ENCODE measurements at regions not wholly inside any gene's neighbourhood (a gene's known extent, or its start where the extent isn't known, plus 50 kb on each side); places are given as distances from the start of the nearest gene placed in this dataset.
"Not testable (repeated sequence)": the region's sequence is repeated elsewhere in the genome, so short reads cannot be mapped to it uniquely, and the experiment has no call there.

DNA sequence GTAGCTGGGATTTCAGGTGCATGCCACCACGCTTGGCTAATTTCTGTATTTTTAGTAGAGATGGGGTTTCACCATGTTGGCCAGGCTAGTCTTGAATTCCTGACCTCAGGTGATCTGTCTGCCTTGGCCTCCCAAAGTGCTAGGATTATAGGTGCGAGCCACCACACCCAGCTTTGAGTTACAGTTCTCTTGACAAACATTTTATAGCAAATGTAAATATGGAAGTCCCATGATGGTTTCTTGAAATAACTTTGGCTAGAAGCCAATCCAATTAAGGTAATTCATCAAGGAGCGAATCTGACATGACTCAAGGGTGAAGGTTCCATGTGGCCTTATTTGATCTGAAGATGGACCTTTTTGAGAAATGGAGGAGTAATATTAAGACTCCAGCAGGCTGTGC, 76.2 kb upstream of the RFLNA start:
- DNase-seq (ENCODE audit: low read depth in 2 of 2): not testable (repeated sequence)

DNA sequence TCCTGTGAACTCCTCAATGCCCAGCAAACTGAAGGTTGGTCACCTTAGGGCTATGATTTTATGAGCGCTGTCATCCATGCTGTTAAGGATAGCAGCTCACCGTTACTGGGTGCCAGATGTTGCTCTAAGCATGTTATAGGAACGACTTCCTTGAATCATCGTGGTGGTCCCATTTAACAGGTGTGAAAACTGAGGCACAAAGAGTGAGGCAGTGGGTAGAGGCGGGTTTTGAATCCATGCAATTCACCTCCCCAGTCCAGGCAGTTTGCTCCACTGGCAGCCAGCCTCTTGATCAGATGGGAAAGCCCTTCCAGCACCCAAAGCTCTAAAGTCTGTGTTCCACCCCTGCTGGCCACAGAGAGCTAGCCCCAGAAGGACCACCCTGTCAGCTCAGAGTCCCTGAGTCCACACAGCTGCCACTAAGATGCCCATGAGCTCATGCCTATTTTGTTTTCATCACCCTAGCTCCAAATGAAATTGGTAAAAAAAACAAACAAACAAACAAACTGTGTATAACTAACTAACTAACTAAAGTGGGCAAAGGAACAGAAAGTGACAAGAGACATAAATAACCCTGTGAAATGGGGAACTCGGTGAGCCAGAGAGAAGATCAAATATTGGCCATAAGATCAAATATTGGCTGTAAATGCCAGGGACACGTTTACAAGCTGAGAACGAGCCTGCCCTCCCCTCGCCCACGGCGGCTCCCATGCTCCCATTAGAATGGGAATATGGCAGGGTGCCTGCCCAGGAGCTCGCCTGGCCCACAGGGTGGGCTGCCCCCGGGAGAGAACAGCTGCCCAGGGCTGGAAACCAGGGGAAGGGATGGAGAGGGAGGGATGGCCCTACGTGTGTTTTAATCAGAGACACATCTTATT, 72.3 kb upstream of the RFLNA start:
- no peak for DNase-seq (ENCODE audit: low read depth in 2 of 2)

DNA sequence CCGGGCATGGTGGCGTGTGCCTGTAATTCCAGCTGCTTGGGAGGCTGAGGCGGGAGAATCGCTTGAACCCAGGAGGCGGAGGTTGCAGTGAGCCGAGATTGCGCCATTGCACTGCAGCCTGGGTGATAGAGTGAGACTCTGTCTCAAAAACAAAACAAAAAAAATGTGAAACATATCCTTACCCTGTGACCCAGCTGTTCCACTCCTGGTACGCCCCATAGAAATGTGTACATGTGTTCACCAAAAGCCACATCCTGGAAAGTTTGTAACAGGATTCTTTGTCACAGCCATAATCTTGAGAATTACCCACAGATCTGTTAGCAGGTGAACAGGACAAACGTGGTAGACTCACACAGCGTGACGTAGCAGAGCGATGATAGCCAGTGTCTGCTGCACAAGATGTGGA, 71.2 kb upstream of the RFLNA start:
- DNase-seq (ENCODE audit: low read depth in 2 of 2): peak; percentile 26 to 41

DNA sequence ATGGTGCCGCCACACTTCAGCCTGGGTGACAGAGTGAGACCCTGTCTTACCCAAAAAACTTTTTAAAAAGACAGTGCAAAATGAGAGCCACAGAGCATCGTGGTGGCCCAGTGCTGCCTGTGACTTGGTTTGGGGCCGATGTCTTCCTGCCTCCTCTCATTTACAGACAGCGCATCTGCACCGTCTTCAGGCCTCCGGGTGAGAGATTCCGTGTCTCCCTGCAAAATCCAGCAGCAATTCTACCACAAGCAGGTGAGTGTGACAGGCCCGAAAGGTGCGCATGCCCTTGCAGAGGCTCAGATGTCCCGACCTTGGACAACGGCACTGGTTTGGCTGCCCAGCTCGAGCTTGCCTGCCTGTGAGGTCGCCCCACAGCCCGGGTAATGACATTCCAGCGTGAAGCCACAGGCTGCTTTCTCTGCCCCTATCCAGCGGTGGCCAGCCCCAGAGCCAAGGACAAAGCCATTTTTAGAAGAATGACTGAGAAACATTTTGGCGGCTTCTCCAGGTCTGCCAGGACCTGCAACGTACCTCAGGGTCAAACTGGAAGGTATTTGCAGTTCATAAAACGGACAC, 70.3 kb upstream of the RFLNA start:
- no peak for DNase-seq (ENCODE audit: low read depth in 2 of 2)

DNA sequence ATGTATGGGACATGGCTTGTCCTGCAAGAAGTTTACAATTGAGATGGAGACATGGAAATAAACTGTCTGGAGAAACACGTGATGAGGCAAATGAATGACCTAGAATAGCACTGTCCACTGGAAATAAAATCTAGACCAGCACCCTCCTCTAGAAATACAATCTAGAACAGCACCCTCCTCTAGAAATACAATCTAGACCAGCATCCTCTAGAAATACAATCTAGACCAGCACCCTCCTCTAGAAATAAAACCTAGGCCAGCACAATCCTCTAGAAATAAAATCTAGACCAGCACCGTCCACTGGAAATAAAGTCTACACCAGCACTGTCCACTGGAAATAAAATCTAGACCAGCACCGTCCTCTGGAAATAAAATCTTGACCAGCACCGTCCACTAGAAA, 69.2 kb upstream of the RFLNA start:
- no peak for DNase-seq (ENCODE audit: low read depth in 2 of 2)

DNA sequence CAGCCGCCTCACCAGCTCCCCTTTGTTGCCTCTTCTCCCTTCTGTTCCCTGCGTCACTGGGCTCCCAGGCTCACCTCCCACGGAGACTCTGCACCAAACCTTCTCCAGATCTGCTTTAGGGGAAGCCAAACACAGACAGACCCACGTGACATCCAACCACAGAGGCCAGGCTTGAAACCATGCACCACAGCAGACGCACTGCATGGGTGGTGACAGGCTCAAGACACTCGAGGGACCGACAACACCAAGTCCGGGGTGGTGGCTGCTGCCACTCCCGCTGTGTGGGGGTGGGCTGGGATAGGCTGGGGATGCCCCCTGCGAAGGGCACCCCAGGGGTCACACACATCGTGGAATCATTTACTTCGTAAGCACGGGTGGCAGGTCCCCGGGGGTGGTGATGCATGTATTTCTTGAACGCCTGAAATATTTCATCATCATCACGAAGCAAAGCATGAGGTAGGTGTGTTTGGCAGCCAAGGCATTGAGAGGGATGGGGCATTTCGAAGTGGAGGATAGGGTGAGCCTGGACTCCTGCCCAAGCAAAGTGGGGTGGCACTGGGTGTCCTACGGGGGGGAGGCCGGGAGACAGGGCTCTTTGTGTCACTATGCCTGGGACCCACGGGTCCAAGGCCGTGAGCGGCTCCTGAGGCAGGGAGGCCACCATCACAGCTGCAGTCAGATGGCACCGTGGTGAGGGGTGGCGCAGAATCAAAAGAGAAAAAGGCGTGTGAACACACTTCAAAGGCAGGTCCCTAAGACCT, 66.8 kb upstream of the RFLNA start:
- DNase-seq (ENCODE audit: low read depth in 2 of 2): no peak

DNA sequence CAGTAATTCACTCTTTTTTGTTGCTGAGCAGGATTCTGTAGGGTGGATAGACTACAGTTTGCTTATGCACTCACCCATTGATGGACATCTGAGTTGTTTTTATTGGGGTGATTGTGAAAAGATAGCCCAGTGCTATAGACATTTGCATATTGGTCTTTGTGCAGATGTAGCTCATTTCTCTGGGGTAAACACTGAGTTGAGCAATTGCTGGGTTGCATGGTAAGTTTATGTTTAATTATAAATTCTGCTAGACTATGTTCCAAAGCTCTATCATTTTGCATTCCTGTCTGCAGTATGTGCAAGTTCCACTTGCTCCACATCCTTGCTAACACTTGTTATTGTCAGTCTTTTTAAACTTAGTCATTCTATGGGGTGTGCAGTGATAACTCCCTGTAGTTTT, 65.4 kb upstream of the RFLNA start:
- DNase-seq (ENCODE audit: low read depth in 2 of 2): no peak

DNA sequence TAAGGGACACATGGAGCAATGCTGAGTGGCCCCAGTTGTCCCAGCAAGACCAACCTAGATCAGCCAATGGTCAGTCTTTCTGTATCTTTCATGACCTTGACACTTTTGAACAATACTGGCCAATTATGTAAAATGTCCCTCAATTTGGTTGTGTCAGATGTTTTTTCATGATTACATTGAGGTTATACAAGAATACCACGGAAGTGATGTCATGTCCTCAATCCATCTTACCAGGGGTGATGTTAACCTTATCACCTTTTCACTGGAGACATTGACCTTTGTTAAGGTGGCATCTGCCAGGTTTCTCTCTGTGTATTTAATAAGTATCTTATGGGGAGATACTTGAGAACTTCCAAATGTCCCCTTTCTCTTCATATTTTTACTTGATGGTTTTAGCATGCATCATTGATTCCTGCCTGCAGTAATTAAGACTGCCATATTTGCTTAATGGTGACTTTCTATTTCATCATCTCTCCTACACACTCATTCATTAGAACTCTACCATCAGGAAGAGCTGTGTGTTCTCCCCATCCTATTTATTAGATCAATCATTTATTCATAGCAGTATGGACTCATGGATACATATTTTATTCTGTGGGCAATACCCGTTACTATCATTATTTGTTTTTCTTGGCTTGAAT, 64.7 kb upstream of the RFLNA start:
- DNase-seq (ENCODE audit: low read depth in 2 of 2): no peak

DNA sequence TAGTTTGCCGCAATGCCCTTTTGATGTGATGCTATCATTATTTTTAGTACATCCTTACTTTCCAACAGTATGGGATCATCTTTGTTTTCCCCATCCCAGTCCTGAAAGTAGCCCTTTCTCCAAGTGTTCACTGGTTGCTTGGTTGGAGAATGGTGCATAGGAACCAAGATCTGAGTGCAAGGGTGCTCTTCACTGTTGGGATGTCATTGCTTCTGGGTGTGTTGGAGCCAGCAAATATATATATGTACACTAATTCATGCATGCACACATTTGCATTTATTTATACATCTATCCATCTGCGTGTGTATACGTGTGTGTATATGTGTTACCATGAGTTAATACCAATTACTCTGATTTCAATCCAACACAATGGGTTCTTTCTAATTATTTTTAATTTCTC, 64.1 kb upstream of the RFLNA start:
- no peak for DNase-seq (ENCODE audit: low read depth in 2 of 2)

DNA sequence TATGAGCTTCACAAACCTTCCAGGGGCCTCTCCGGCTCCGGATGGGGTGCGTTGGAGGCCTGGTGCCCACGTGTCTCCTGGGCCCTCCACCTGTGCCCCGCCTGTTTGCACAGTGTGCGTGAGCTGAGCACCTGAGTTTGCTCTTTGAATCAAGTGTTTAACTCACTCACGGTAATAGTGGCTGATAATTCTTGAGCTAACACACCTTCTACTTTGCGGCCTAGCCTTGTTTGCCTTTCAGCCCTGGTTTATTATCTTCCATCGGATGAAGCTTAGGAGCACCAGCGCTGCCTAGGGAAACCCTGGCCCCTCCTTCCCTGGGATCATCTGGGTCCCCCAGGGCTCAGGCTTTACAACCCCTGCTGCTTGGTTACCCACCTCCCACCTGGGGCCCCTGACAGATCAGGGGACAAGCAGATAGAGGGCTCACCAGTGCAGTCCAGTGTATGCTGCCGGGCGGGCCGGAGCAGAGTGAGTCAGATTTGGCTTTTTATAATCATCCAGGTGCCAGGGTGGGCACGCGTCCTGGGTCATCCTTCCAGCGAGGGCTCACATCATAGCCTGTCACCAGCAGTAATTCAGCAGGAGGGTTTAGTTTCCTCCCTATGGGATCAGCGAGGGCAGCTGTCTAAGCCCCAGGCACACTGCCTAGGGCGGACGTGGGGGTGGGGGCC, 62.8 kb upstream of the RFLNA start:
- no peak for DNase-seq (ENCODE audit: low read depth in 2 of 2)

DNA sequence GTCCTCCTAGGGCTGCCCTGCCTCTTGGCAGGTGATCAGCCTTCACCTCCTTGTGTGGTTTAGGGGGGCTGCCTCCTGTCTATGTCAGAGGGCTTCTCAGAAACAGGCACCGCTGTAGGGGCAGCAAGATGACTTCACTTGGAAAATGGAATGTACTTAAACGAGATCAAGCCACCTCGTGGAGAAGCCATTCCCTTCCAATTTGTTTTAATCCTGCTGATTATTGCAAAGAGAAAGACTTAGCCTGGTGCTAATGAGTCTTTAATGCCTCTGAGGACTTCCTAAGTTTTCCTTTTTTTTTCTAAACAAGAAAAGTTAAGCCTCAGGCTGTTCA, 62.3 kb upstream of the RFLNA start:
- no peak for DNase-seq (ENCODE audit: low read depth in 2 of 2)

DNA sequence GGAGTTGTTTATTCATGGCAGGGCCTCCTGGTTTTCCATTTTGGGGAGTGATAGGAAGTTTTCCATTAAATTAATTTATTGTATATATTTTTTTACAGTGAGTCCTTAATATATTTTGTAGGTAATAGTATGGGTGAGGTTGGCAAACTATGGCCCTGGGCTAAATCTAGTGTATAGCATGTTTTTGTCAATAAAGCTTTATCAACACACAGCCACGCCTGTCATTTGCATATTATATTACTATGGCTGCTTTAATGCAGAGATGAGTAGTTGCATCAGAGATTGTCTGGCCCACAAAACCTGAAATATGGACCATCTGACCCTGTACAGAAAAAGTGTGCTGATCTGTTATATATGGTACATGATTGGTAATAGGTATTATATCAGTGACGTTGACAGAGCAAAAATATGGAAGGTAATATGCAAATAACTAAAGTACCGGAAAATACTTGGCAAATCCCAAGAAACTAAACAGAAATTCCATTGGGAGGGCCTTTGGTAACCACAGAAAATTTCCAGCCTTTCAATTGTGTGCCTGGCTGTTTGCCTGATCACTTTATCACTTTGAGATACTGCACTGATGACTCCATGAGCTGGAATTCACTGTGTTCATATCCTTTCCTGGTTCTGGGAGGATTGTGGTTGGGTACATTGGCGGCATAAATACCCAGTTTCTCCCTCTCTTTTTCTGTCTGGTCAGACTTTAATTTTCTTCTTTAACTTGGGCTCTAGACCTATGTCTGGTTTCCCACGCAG, 61.7 kb upstream of the RFLNA start:
- DNase-seq (ENCODE audit: low read depth in 2 of 2): no peak

DNA sequence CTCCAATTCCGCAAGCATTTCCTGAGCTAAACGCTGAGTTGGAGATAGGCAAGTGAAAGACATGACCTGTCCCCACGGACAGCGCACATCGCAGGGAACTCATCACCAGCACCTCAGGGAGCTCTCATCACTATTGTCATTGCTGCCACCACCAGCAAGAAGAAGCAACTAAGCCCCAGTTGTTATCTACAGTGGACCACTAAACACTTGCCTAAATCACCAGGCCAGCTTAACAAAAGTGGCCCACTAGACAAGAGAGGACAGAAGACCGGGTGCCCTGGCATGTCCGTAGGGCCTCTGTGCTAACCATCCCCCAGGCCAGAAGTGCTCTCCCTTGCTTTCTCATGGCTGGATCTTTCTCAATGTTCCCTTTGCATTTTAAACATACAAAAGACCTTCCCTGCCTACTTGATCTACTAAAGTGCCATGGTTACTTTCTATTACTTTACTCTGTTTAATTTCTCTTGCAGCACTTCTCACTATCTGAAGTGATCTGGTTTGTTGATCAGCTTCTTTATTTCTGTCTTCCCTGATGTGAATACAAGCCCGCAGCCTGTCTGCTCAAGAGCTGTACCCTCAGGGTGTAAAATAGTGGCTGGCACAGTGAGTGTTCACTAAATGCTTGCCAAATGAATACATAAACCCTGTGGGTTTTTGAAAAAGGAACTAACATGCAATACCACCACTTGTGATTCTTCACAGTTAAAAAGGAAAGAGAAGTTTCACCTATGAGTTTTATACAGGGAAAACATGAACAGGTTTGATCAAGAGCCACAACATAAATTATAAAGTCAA, 60.9 kb upstream of the RFLNA start:
- no peak for DNase-seq (ENCODE audit: low read depth in 2 of 2)

DNA sequence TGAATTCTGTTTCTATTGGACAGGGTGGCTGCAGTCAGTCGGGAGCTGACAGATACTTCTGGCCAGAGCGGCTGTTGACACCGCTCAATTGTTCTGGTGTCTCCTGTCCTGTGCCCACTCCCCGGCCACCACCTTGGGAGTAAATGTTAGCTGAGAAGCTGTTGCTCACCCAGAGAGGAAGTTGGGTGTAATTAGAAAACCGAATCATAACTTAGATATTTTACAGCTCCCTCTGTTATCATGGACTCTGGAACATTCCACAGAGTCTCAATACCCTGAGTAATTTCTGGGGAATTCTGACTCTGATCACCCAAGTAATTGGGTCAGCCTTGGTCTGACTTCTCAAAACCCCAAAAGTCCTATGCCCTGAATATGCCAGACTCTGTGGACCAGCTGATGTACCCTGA, 58.3 kb upstream of the RFLNA start:
- no peak for DNase-seq (ENCODE audit: low read depth in 2 of 2)

DNA sequence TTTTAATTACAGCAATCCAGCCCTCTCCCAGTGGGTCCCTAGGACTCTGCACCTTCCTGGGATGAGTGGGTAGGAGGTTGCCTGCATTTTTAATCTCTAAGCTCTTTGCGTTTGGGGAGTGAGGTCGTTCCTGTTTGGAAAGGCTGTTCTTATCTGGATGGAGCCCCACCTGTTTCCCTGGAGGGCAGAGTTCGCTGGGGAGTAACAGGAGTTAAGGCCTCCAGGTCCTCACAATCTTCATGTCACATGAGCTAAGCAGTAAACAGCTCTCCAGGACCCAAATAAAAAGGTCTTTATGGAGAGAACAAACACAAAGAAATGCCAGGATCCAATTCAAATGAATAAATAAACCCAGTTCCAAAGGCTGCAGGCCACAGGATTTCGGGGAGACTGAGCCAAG, 56.0 kb upstream of the RFLNA start:
- DNase-seq (ENCODE audit: low read depth in 2 of 2): no peak

DNA sequence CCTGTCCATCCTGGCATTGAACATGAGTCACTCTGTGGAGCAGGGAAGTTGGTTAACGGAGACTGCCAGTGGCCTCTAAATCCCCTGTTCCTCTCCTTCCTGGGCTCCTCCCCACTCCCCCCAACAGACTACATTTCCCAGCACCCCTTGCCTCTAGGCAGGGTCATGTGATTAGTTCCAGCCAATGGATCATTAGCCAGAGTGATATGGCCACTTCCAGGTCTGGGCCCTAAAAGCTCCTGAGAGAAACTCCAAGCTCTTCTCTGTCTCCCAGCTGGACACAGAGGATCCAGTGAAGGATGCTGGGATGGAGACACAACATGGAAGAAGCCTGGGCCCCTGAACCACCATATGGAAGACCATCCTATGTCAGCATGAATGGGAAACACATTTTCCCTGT, 54.4 kb upstream of the RFLNA start:
- no peak for DNase-seq (ENCODE audit: low read depth in 2 of 2)

DNA sequence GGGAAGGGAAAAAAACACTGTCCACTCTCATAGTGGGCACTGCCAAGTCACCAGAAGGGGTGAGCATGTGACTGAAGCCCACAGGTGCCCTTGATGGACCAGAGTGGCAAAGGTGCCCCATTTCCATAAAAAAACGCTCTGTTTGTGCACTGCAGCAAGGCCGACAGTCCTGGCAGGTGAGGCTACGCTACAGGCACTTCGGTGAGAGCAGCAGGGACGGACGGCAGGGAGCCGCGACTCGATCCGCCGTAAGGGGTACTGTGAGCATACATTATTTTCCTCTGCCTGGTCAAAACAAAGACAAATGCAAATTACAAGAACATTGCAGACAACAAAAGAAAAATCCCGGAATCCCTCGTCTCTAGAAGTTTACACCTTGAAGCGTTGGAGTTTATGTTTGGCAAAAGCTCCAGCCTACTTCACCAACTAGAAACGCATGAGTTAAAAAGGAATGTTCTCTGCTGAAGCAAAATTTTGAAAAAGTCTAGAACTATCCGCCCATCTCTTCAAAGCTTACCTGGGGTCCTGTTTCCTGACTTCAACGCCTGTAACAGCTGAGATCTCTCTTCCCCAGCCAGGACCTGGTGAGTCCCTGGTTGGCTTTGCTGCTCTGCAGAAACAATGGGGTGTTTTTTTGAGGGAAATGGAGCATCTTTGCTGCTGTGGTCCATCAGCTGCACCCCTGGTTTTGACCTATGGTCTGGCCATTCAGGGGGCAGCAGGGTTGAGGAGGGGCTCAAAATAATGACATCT, 52.9 kb upstream of the RFLNA start:
- no peak for DNase-seq (ENCODE audit: low read depth in 2 of 2)

DNA sequence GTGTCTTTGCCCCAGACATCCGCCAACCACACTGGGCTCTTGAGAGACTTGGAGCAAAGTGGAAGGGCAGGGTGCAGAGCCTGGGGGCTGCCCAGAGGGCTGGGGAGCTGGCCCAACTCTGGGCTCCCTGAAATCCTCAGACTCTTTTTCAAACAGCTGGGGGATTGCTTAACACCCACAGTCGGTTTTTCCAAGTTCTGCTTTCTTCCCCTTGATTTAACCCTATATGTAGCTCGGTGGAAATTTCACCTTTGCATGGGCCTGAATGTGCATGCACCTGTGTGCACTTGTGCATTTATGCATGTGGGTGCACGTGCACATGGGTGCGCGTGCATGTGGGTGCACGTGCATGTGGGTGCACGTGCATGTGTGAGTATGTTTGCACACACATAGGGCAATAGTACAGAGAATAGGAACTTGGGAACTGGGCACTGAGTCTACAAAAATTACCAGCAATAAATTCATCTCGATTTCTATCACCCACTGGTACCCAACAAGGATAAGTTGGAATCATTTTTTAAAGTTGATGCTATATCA, 52.3 kb upstream of the RFLNA start:
- no peak for DNase-seq (ENCODE audit: low read depth in 2 of 2)

DNA sequence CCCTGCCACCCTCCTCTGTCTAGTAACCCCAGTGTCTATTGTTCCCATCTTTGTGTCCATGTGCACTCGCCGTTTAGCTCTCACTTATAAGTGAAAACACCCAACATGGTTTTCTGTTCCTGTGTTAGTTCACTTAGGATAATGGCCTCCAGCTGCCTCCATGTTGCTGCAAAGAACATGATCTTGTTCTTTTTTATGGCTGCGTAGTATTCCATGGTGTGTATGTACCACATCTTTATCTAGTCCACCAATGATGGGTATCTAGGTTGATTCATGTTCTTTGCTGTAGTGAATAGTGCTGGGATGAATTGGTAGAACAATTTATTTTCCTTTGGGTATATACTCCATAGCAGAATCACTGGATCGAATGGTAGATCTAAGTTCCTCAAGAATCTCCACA, 51.0 kb upstream of the RFLNA start:
- DNase-seq (ENCODE audit: low read depth in 2 of 2): no peak

All from stimulated activated CD4-positive, alpha-beta T cell treated with anti-CD3 and anti-CD28 coated beads, Interleukin-15, amount 100 ng/mL, for 48 hours (primary cell).